K562 (cell line): ENCODE measurements at regions not wholly inside any gene's neighbourhood (a gene's known extent, or its start where the extent isn't known, plus 50 kb on each side); places are given as distances from the start of the nearest gene placed in this dataset.

Experiments
- POLR2AphosphoS5 ChIP-seq: IDR thresholded peaks from 2 replicates; pipeline ENCODE4 v1.6.1; 2011; ENCODE audit warnings: mild to moderate bottlenecking, low read depth, low read length, moderate library complexity; ENCODE audit not compliant: control insufficient read depth, insufficient read depth
- SETDB1 ChIP-seq: IDR thresholded peaks from one replicate; pipeline ENCODE4 v1.6.1; 2012; ENCODE audit warnings: low read length, control low read depth, inconsistent platforms
- TF ChIP-seq, protein P1 (sequence below), 3 experiments: IDR thresholded peaks in 2 of 3; conservative IDR thresholded peaks in 1 of 3; 2 replicates each; pipeline ENCODE4 v1.5.1; 2011 to 2012; ENCODE audit warnings: low read length in 3 of 3, mild to moderate bottlenecking in 3 of 3, control low read depth in 2 of 3, improper control_type of control experiment in 1 of 3, inconsistent platforms in 1 of 3, low read depth in 1 of 3, mixed read lengths in 1 of 3, moderate library complexity in 1 of 3; ENCODE audit not compliant: insufficient read depth in 2 of 3

DNA sequence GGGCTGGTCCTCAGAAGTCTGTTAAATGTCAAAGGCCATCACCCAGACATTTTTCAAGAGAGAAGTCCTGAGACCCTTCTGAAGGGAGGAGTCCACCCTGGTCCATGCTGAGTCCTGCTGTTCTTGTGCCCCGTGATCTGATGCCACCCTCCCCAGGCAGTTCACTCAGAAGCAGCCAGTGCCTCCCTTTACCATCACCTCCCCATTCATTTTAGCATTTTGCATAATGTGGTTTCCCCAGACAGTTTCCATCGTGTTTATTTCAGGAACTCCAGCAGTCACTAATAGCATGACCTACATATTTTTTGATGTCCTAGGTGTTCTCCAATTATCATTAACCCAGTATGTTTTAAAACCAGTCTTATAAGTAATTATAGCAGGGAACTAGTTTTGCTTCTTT lies 353.0 kb upstream of the CDH5 start:
- TF ChIP-seq SETDB1 (no peak), POLR2AphosphoS5 (no peak)
- TF ChIP-seq, protein P1, sequence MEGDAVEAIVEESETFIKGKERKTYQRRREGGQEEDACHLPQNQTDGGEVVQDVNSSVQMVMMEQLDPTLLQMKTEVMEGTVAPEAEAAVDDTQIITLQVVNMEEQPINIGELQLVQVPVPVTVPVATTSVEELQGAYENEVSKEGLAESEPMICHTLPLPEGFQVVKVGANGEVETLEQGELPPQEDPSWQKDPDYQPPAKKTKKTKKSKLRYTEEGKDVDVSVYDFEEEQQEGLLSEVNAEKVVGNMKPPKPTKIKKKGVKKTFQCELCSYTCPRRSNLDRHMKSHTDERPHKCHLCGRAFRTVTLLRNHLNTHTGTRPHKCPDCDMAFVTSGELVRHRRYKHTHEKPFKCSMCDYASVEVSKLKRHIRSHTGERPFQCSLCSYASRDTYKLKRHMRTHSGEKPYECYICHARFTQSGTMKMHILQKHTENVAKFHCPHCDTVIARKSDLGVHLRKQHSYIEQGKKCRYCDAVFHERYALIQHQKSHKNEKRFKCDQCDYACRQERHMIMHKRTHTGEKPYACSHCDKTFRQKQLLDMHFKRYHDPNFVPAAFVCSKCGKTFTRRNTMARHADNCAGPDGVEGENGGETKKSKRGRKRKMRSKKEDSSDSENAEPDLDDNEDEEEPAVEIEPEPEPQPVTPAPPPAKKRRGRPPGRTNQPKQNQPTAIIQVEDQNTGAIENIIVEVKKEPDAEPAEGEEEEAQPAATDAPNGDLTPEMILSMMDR (IDR thresholded peaks at IDR 0.05 in 2 of 3, conservative IDR thresholded peaks at IDR 0.05 in 1 of 3; ENCODE audit: insufficient read depth in 2 of 3, low read depth in 1 of 3, low read length in 3 of 3) = no peak
